C1 segment of cervical spinal cord (tissue), 14 donors: ENCODE measurements at regions not wholly inside any gene's neighbourhood (a gene's known extent, or its start where the extent isn't known, plus 50 kb on each side); places are given as distances from the start of the nearest gene placed in this dataset.

Source experiments
- DNase-seq, 14 donors: peaks; one replicate each; lab custom pipeline; 2025; lab: John Stamatoyannopoulos, UW

GRCh38 chrY:7464742-7465141 lies 553.2 kb upstream of the AMELY start:
- no peak for DNase-seq

GRCh38 chrY:7463711-7464110 lies 552.2 kb upstream of the AMELY start:
- no peak for DNase-seq

- DNase-seq, result no peak
Observed at GRCh38 chrY:7463196-7463595, 551.6 kb upstream of the AMELY start.

- no peak for DNase-seq
Observed at GRCh38 chrY:7462657-7463056, 551.1 kb upstream of the AMELY start.

GRCh38 chrY:7461873-7462525 lies 550.4 kb upstream of the AMELY start:
- DNase-seq, result no peak

- DNase-seq, result no peak
Observed at GRCh38 chrY:7459802-7460201, 548.2 kb upstream of the AMELY start.

- DNase-seq, result no peak
Observed at GRCh38 chrY:7458301-7459078, 546.9 kb upstream of the AMELY start.

- no peak for DNase-seq
Observed at GRCh38 chrY:7457286-7458015, 545.9 kb upstream of the AMELY start.

- no peak for DNase-seq
Observed at GRCh38 chrY:7455626-7456025, 544.1 kb upstream of the AMELY start.

- DNase-seq, result no peak
Observed at GRCh38 chrY:7453336-7453735, 541.8 kb upstream of the AMELY start.

GRCh38 chrY:7452246-7452645 lies 540.7 kb upstream of the AMELY start:
- no peak for DNase-seq

GRCh38 chrY:7449860-7450259 lies 538.3 kb upstream of the AMELY start:
- DNase-seq, result no peak

- DNase-seq, result no peak
Observed at GRCh38 chrY:7448687-7449086, 537.1 kb upstream of the AMELY start.

- peak in 1 of 14 donors; percentile 3 for DNase-seq
Observed at GRCh38 chrY:7447881-7448516, 536.4 kb upstream of the AMELY start.

GRCh38 chrY:7444141-7444540 lies 532.6 kb upstream of the AMELY start:
- no peak for DNase-seq

- DNase-seq, result peak in 1 of 14 donors; percentile 50
Observed at GRCh38 chrY:7440796-7441530, 529.4 kb upstream of the AMELY start.

GRCh38 chrY:7437086-7437485 lies 525.5 kb upstream of the AMELY start:
- DNase-seq, result no peak

GRCh38 chrY:7433817-7434809 lies 522.6 kb upstream of the AMELY start:
- no peak for DNase-seq

GRCh38 chrY:7419165-7419564 lies 507.6 kb upstream of the AMELY start:
- DNase-seq, result no peak

GRCh38 chrY:7417946-7418345 lies 506.4 kb upstream of the AMELY start:
- DNase-seq, result no peak
